ENCODE measurements at regions not wholly inside any gene's neighbourhood (a gene's known extent, or its start where the extent isn't known, plus 50 kb on each side); places are given as distances from the start of the nearest gene placed in this dataset.
"Not testable (repeated sequence)": the region's sequence is repeated elsewhere in the genome, so short reads cannot be mapped to it uniquely, and the experiment has no call there.

DNA sequence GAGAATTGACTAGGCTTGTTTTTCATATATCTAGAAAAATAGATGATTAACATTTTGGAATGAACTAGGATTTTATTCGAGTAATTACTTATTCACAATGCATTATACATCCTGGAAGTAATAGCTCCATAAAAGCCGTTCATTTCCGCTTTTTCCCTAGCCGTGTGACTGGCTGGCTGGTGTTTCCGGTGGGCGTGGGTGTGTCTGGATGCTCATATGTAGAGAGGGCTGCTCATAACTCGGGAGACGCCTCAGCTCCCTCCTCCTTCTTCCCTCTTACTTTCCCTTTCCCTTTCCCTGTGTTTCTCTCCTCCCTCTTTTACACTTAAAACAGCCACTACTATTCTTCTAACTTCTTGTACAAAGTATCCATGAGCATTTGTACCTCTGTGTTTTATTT lies 187.7 kb upstream of the VSTM2A start:
- DNase-seq (ENCODE audit: low read depth in 2 of 2), result no peak

DNA sequence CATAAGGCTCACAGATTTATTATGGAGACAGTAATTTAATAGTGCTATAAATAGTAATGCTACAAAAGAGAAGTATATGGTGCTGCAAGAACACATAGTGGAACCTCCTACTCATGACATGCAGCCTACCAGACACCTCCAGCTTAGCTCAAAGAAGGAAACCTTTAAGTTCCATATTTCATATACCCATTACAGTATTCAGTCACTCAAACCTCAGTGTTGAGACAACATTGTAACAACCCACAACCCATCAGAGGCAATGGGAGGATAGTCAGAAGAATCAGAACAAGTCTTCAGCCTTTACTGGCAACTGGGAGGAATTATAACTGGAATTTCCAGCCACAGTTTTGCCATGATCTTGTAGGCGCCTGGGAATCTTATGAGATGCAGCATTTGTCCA lies 186.3 kb upstream of the VSTM2A start:
- no peak for DNase-seq (ENCODE audit: low read depth in 2 of 2)

DNA sequence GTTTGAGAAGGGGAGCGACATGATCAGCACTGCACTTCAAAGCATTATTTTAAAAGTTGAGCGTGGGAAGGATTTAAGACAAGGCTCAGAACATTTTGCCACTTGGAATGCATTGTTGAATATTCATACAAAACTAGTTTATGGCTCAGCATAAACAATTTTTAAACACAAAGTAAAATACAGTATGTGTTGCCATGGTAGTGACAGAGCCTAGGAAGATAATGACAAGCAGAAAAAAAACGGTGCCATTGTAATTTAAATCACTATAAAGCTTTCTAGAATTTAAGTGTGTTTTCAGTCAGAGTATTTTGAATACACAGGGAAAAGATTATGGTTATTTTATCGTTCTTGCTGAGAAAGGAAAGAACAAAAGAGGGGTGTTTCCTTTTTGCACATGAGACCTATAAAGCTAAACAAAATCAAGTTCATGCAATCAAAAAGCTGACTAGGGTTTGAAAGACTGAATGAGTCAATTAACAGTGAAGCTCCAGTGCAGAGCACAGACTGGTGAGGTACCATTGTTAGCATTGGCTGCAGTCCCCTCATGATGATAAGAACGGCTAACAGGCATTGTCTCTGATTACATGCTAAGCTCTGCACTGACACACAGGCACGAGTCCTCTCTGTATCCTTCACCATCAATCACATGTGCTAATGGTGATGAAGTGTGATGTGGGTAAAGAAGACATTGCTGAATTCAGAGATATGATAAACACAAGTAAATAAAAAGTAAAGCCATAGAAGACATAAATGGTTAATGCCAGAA lies 181.9 kb upstream of the VSTM2A start:
- no peak for DNase-seq (ENCODE audit: low read depth in 2 of 2)

DNA sequence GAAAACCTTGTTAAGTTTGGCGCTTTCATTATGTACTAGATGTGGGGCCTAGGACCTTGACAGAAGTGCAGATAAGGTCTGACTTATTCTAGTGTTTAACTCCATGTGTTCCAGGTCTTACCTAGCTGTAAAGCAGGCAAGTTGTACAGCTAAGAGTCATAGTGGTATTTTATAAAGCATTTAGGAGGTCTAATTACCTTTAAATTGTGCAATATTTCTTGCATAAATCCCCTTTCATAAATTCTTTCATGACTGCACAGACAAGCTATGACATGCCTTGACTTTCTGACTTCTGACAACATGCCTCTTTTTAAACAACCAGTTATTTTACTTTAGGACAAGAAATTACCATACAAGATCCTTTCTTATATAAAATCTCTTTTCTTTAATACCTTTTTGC lies 151.6 kb upstream of the VSTM2A start:
- no peak for DNase-seq (ENCODE audit: low read depth in 2 of 2)

DNA sequence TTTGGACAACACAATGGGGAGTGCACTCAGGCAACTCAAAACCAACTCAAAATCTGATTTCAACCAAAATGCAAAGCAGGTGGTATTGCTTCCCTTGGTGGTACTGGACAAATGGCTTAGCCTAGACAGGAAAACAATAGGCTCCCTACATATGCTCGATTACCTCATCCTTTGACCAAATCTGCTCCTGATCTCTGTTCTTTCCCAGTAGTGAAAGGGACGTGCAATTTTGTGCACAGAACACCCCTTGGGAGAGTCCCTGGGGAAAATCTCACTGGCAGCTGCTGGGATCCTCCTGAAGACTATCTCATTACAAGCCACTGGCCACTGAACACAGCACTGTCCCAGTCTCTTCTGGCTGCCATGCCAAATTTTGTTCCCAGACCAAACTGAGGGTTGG lies 149.2 kb upstream of the VSTM2A start:
- DNase-seq (ENCODE audit: low read depth in 2 of 2), result no peak

DNA sequence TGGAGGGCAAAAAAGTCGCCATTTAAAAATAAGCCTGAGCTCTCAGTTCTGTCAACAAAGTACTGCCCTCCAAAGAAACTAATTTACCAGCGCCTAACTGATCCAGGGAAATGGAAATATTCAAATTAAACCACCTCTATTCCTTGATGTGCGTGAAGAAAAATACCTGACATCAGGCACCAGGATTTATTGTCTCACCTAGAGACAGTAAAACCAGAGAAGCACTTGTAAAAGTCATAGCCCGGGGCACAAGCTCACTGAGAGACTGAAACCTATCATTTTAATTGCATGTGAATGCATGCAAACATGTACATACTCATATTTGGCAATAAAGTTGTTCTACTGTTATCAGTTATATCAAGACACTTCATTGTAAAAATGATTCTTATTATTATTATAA lies 147.3 kb upstream of the VSTM2A start:
- no peak for DNase-seq (ENCODE audit: low read depth in 2 of 2)

DNA sequence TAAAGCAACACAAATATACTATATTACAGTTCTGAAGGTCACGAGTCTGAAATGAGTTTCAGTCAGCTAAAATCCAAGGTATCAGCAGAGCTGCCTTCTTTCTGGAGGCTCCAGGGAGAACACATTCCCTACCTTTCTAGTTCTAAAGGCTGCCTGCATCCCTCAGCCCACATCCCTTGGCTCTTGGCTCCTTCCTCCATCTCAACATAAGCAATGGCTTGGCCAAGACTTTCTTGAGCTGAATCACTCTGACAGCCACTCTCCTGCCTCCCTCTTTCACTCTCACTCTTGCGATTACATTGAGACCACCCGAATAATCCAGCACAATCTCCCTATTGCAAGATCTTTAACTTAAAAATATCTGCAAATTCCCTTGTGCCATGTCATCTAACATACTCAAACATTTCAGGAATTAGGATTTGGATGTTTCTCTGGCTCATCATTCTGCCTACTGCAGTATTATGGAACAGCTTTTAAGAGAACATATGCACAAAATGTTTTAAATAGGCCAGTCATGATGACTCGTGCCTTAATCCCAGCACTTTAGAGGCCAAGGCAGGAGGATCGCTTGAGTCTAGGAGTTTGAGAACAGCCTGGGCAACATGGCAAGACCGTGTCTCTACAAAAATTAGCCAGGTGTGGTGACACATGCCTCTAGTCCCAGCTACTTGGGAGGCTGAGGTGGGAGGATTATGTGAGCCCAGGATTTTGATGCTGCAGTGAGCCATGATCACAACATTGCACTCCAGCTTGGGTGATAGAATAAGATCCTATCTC lies 144.2 kb upstream of the VSTM2A start:
- no peak for DNase-seq (ENCODE audit: low read depth in 2 of 2)

DNA sequence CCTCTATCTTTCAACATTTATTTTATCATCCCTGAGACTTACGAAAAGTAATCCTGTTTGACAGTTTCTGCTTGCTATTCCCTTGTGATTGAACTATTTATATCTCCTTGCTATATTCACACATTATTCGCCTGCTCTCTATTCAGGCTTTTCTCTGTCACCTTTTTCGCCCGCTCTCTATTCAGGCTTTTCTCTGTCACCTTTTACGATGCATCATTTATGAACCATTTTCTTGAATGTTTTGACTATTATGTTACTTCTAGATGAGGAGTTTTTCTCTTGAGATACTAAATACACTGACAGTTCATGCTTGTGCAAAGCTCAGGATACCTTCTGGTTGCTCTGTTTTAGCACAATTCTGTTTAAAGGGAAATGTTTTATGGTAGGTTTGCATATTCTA lies 143.3 kb upstream of the VSTM2A start:
- DNase-seq (ENCODE audit: low read depth in 2 of 2), result no peak

DNA sequence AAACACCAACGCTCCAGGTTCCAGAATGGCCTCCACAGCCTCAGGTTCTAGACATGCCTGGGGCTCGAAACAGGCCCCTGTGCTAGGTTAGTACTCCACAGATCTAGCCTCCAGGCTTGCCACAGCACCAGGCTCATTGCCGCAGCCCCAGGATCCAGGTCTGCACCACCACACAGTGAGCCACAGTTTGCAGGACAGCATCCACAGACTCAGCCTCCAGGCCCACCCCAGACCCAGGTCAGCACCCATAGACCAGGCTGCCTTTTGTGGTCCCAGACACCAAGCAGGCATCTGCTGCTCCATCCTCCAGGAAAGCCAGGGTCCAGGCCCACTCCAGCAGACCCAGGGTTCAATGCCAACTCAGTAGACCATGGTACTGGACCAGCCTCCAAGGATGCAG lies 132.3 kb upstream of the VSTM2A start:
- no peak for DNase-seq (ENCODE audit: low read depth in 2 of 2)

DNA sequence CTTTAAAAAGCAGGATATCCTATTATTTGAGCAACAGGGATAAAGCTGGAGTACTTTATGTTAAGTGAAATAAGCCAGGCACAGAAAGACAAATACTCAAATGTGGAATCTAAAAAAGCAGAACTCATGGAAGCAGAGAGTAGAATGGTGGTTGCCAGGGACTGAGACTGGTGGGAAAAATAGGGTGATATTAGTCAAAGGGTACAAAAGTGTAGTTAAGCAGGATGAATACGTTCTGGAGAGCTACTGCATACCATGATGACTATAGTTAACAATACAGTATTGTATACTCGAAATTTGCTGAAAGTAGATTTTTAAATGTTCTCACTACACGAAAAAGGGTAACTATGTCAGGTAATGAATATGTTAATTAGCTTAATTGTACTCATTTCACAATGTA lies 125.5 kb upstream of the VSTM2A start:
- DNase-seq (ENCODE audit: low read depth in 2 of 2), result no peak

DNA sequence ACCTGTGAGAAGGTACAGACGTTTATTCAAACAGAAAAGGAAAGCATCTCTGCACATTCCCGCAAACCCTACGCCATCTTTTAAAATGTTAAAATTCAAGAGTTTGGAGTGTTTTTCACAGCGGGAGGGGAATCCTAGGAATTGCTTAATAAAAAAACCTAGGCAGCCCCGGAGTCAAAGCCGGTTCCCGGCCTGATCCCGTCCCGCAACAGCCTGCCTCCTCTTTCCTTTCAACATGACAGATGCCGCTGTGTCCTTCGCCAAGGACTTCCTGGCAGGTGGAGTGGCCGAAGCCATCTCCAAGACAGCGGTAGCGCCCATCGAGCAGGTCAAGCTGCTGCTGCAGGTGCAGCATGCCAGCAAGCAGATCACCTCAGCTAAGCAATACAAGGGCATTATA lies 123.0 kb upstream of the VSTM2A start:
- DNase-seq (ENCODE audit: low read depth in 2 of 2), result no peak

DNA sequence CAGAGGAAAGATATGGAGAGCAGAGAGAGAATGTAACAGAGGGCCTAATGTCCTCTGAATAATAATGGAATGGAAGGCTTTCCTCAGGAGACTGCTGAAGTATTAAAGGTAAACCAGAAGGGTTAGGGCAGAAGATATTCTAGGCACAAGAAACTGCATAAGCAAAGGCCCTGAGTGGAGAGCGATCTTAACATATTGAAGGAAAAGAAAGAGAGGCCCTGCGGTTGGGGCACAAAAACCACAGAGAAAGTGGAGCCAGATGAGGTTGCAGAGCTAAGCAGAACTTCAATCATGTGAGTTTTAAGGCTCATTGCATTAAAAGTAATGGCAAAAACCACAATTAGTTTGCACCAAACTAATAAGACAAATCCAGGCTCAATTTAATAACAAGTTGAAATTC lies 115.8 kb upstream of the VSTM2A start:
- DNase-seq (ENCODE audit: low read depth in 2 of 2), result no peak

DNA sequence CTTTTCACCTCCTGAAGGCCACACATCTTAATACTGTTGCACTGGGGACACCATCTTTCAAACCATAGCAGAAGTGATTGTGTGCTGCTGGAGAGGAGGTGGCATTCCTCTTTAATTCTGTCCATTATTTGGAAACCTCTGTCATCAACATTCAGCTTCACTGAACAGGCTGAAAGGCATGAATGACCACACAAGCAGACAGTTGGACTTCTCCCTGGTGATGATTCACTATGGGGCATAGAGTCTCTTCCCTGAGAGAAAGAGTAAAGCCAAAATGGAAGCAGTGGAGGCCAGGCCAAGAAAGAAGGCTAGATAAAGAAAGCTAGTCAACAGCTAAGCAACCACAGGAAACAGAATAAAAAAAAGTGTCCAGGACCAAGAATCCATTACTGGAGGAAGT lies 113.1 kb upstream of the VSTM2A start:
- no peak for DNase-seq (ENCODE audit: low read depth in 2 of 2)

DNA sequence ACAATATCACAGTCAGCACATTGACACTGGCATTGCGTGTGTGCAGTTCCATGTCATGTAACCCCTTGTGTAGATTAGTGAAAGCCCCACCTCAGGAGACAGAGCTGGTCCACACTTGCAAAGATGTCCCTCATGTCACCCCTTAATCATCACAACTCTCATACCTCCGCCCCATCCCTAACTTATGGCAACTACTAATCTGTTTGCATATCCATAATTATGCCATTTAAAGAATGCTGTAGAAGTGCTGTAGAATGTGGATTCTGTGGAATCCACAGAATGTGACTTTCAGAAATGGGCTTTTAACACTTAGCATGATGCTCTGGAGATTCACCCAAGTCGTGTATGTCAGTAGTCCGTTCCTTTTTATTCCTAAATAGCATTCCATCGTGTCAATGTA lies 102.8 kb upstream of the VSTM2A start:
- DNase-seq (ENCODE audit: low read depth in 2 of 2), result no peak

DNA sequence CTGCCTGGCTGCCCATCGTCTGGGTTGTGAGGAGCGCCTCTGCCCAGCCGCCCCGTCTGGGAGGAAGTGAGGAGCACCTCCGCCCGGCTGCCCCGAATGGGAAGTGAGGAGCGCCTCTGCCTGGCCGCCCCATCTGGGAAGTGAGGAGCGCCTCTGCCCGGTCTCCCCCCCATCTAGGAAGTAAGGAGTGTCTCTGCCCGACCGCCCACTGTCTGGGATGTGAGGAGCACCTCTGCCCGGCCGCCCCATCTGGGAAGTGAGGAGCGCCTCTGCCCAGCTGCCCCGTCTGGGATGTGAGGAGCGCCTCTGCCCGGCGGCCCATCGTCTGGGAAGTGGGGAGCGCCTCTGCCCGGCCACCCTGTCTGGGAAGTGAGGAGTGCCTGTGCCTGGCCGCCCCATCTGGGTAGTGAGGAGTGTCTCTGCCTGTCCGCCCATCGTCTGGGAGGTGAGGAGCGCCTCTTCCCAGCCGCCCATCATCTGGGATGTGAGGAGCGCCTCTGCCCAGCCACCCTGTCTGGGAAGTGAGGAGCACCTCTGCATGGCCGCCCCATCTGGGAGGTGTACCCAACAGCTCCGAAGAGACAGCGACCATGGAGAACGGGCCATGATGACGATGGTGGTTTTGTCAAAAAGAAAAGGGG lies 98.0 kb upstream of the VSTM2A start:
- not testable (repeated sequence) for DNase-seq (ENCODE audit: low read depth in 2 of 2)

DNA sequence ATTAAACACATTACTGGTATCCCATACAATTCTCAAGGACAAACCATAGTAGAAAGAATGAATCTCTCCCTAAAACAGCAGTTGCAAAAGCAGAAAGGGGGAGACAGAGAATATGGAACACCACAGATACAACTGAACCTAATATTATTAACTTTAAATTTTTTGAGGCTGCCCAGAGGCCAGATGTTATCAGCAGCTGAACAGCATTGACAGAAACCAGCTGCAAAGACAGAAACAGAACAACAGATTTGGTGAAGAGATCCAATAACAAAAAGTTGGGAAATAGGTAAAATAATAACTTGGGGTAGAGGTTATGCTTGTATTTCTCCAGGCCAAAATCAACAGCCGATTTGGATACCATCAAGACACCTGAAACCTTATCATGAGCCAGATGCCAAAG lies 89.0 kb upstream of the VSTM2A start:
- DNase-seq (ENCODE audit: low read depth in 2 of 2), result not testable (repeated sequence)

DNA sequence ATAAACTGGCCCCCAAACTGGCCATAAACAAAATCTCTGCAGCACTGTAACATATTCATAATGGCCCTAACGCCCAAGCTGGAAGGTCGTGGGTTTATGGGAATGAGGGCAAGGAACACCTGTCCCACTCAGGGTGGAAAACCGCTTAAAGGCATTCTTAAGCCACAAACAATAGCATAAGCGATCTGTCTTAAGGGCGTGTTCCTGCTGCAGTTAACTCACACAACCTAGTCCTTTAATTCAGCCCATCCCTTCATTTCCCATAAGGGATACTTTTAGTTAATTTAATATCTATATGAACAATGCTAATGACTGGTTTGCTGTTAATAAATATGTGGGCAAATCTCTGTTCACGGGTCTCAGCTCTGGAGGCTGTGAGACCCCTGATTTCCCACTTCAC lies 87.5 kb upstream of the VSTM2A start:
- DNase-seq (ENCODE audit: low read depth in 2 of 2), result not testable (repeated sequence)

DNA sequence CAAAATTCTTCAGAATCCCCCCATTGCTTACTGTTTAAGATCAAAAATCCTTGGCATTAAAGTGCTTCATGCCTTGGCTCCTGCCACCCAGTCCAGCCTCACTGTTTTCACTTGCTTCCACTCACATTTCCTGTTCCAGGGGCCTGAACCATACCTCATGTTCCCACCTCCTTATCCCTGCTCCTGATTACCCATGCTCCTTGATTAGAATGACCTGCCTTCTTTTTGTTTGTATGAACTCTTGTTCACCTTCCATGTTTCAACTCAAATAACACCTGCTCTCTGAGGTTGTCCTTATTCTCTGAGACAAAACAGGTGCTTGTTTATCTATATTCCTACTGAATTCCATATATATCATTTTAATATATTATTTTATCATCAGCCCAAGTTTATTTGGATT lies 77.1 kb upstream of the VSTM2A start:
- no peak for DNase-seq (ENCODE audit: low read depth in 2 of 2)

DNA sequence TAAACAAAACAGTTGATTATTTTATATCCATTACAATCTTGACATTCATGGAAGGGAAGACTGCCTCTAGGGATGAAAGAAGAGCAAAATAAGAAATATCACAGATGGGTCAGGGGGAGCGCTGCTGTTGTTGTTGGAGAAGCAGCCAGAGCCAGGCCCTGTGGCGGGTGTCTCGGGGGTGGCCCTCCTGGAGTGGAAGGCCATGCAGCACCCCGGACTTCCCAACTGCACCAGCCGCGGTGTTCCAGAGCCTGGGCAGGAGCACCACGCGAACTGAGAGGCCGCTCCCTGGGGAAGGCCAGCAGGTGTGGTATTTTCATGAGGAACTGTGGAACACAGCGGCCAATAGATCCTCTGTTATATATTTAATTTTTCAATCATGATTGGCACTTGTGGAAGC lies 72.4 kb upstream of the VSTM2A start:
- DNase-seq (ENCODE audit: low read depth in 2 of 2), result no peak

DNA sequence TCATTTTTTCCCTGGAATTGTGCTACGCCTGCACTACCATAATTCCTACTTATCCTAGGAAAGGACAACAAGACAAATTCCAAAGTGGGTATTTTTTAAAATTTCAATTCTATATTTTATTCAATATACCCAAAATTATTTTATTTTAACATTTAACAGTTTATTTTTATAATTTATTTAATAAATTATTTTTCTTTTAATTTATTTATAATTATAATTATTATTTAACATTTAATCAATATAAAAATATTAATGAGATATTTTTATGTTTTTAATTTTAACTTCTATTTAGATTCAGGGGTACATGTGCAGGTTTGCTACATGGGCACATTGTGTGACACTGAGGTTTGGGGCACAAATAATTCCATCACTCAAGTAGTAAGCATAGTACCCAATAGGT lies 65.6 kb upstream of the VSTM2A start:
- no peak for DNase-seq (ENCODE audit: low read depth in 2 of 2)

DNA sequence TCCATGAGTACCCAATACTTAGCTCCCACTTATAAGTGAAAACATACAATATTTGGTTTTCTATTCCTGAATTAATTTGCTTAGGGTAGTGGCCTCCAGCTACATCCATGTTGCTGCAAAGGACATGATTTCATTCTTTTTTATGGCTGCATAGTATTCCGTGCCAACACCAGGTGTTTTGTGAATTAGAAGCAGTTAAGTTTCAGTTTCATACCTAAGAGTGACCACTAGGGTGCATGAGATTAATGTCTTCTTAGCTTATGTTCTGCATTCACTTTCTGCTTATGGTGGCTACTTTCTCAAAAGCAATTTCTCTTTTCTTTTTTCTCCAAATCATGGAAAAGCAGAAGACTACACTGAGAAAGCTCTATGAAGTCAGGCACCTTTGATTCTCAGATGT lies 65.1 kb upstream of the VSTM2A start:
- no peak for DNase-seq (ENCODE audit: low read depth in 2 of 2)

DNA sequence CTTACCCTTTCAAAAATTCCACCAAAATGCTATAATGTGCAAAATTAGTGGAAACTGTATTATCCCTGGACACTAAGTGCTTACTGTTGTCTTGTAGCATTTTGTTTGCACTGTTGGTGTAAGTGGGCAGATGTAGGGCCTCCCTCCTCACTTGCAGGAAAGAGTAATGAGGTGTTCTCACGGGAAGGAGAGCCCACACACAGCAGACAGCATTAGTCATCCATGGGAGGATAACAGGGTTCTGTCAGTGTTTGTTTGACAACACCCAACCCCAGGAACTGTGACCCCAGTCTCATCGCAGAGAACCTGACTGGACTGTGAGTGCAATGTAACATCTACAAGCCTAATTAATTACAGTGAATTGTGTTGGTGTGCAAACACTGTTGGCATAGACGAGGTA lies 58.7 kb upstream of the VSTM2A start:
- DNase-seq (ENCODE audit: low read depth in 2 of 2), result no peak

DNA sequence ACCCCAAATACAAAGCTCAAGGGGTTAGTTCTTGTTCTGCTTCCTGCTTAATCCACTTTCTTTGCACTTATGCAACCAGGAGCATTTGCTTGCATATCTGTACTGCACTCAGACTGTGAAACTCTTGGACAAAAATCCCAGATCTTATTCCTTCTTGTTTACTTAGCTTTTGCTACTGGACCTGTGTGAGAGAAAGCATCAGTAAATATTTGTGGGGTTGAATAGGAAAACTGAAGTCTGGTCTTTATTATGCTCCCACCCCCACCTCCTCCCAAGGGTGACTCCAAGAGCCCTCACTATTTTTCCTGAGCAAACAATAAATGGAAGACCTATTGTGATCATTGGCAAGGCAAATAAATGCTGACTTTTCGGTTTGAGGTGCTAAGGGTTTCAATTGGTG lies 57.1 kb upstream of the VSTM2A start:
- no peak for DNase-seq (ENCODE audit: low read depth in 2 of 2)
